Lower leg skin (tissue), 3 donors: ENCODE measurements at regions not wholly inside any gene's neighbourhood (a gene's known extent, or its start where the extent isn't known, plus 50 kb on each side); places are given as distances from the start of the nearest gene placed in this dataset.

ENCODE experiments used
- POLR2A ChIP-seq, 2 donors: fragments of 450-650 bp; IDR thresholded peaks; one replicate each; pipeline ENCODE4 v1.6.1; 2016 to 2017; ENCODE audit warnings: antibody characterized with exemption in 2 of 2, mild to moderate bottlenecking in 1 of 2, moderate library complexity in 1 of 2
- TF ChIP-seq, protein P1 (sequence below), 3 donors: fragments of 450-650 bp; IDR thresholded peaks; one replicate each; pipeline ENCODE4 v1.5.1; 2016; ENCODE audit warnings: antibody characterized with exemption in 3 of 3, mild to moderate bottlenecking in 3 of 3, moderate library complexity in 2 of 3

DNA sequence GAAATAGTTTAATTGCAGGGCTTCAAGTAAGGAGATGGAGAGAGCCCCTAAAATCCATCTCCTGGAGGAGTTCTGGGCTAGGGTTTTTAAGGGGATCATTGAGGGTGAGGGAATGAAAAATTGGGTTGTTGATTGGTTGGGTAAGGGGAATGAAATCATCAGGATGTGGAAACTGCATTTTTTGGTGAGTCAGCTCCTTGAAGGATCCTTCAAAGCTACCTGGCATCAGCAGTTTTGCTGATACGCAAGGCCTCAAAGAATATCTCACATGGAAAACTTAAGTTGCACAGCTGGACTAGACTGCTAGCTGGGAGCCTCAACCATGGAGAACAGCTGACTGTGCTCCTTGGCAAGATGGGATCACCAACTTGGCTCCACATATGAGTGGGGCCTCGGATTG, 136.7 kb downstream of the FGF10 start:
- TF ChIP-seq POLR2A (IDR thresholded peaks at IDR 0.05): no peak
- TF ChIP-seq, protein P1, sequence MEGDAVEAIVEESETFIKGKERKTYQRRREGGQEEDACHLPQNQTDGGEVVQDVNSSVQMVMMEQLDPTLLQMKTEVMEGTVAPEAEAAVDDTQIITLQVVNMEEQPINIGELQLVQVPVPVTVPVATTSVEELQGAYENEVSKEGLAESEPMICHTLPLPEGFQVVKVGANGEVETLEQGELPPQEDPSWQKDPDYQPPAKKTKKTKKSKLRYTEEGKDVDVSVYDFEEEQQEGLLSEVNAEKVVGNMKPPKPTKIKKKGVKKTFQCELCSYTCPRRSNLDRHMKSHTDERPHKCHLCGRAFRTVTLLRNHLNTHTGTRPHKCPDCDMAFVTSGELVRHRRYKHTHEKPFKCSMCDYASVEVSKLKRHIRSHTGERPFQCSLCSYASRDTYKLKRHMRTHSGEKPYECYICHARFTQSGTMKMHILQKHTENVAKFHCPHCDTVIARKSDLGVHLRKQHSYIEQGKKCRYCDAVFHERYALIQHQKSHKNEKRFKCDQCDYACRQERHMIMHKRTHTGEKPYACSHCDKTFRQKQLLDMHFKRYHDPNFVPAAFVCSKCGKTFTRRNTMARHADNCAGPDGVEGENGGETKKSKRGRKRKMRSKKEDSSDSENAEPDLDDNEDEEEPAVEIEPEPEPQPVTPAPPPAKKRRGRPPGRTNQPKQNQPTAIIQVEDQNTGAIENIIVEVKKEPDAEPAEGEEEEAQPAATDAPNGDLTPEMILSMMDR (IDR thresholded peaks at IDR 0.05): no peak
